Activated CD8-positive, alpha-beta memory T cell treated with anti-CD3 and anti-CD28 coated beads, Interleukin-2, amount 50 U/mL, for 24 hours (primary cell): ENCODE measurements at regions not wholly inside any gene's neighbourhood (a gene's known extent, or its start where the extent isn't known, plus 50 kb on each side); places are given as distances from the start of the nearest gene placed in this dataset.

ENCODE experiments used
- DNase-seq: peaks from one replicate; pipeline ENCODE4 v3.0.0-alpha.2; 2020; ENCODE audit errors: extremely low read depth

DNA sequence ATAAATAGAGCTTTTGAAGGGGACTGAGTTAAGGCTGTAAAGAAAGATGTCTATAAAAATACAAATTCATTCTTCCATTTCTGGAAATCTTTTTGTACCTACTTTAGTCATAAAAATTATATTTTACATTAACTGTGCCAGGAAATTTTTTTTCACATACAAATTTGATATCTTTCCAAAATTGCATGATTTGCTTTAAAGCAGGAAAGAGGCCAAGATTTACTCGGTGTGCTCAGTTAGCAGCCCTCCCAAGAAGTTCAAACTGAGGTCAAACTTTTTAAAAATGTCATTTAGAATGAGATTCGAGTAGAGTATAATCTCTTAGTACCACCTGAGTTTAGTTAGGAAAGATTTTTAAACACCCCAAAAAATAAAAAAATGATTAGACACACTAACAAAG is 173.2 kb upstream of the GRIP1 start:
- no peak for DNase-seq

DNA sequence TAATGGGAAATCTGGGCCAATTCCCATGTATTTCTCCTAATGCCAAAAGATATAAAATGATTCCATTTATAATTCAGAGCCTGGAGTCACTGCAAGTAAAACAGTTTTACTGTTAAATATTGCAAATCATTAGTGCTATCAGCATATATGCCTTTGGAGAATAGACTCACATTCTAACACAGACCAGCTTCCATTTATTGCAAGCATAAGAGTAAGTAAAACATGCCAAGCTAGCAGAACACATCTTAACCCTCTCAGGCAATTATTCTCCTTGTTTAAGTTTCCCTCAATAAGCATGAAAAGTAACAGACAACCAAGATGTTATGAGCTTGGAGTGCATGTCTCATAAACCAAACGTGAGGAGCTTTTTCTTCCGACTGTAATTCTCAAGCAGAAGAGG is 173.9 kb upstream of the GRIP1 start:
- no peak for DNase-seq

DNA sequence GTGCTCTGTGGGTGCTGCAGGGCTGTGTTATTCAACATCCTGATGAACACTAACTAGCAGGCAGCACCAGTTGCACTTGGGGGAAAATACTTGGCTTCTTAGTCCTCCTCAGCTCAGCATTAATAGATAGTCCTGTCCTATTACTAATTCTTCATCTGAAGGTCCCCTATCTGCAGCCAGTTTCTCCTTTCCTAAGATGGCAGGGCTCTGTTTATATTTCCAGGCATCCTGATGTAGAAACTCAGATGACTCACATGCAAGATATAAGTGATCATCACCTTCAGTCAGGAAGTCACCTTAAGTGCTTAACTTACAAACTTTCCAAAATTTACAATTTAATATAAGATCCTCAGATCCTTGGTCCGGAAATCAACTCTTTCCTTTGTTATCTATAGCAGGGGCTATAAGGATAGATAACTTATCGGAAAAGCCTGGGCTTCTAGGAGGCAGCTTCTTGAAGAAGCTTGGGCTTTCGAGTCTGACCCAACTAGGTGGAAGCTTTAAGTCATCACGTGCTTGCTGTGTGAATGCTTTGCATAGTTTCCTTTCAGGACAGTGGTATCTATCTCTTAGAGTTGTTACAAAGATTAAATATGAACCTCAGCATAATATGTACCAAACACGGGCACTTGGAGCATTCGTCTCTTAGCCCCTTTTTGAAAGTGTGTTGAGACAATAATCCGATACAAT is 181.0 kb upstream of the GRIP1 start:
- no peak for DNase-seq

DNA sequence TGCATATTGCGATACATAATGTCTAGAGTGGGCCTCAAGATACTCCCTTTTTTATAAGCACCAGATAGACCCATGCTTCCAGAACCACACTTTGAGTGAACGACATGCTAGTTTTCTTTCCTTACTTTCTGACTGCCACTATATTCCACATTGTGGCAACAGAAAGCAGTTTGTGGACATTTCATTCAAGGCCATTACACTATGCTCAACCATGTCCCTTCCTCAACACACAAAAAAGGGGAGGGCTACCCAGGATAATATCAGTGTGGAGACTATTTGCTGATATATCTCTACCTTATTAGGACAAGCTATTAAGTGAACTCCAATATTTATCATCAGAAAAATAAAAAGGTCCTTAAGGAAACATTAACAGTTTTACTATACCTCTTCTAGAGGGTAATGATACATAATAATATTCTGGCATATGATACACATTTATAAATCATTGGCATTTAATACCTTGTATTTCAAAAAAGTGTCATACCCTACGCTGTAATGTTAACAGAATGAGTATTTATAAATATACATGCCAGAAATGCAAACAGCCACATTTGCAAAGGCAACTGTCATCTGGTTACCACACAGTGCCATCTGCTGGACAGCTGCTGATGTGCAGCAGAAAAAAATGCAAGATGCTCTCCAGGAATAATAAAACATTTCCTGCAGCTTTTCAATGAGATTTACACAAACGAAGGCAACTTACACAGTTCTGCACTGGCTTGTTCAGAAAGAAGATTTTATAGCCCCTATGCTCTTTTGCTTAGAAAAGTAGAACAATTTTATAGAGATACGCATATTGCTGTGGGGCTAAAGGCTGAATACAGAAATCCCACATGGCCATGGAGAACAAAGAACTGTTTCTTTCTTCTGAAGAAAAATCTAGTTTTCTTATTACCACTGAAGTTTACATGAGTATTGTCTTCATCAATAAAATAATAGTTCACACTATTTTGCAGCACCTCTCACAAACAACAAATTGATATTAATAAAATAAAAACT is 182.2 kb upstream of the GRIP1 start:
- peak; percentile 33 for DNase-seq

DNA sequence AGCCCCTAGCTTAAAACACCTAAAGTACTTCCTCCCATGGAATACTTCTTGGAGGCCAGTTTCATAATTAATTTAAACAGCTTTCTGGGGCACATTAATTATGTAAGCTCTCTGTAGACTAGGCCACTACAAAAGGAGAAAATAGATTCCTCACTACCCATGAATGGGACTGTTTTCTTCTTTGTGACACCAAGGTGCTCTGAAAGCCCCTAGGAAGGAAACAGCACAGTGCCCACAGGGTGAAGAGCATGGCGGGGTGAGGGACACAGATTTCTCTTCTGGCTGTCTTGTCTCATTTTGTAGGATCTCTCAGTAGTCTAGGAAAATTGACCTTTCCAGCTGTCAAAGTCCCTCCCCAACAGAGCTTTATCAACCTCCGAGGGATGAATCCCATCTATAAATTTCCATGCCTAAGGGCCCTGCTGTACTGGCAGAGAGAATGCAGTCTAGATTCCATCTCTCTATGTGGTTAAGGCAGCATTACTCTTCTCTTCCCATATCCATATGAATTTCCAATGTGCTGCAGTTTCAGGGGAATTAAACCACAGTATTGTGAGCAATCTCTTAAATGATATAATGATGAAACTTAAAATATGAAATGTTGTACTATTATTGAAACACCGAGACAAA is 183.6 kb upstream of the GRIP1 start:
- no peak for DNase-seq

DNA sequence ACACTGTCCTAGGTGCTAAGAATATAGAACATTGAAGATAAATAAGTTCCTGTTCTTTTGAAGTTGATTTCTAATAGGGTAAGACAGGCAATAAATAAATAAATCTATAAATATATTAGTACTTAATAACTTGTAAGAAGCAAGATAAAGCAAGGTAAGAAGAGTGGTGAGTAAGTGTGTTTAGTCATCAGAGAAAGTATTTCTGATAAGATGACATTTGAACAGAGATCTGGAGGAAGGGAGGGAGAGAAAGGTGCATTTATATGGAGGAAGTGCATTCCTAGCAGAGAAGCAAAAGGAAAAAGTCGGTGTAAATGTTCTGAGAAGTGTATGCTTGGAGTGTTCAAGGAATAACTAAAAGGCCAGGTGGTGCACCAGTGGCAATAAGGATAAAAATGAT is 184.4 kb upstream of the GRIP1 start:
- no peak for DNase-seq

DNA sequence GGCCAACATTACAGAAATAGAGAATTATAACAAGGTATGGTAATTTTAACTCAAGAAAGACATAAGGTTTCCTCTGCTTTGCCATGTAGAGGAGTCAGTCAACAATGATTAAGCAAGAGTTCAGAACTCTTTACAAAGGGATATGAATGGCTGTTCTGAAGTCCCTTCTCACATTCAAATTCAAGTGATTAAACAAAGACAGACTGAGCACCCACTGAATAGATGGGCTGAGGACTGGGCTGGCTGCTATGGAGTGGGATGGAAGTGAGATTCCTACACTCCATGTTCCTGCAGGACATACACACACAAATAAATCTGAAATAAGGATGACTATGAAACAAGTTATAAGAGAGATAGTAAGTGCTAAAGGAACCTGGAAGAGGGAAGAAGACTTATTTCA is 199.0 kb upstream of the GRIP1 start:
- DNase-seq, result no peak

DNA sequence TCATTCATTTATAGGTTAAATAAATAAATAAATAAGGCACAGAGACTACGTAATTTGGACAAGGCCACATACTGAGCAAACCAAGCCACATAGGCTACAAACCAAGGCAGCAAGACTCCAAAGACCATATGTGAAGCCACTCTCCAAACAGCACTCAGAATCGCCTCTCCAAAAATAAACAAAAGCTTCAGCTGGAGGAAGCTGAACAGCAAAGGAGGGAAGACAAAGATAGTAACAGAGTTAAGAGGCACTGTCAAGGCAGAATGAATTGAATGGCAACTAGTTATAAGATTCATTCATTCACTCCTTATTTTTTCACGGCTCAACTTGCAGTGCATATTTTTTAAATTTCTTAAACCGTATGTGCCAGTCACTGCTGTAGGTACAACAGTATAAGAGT is 200.5 kb upstream of the GRIP1 start:
- no peak for DNase-seq

DNA sequence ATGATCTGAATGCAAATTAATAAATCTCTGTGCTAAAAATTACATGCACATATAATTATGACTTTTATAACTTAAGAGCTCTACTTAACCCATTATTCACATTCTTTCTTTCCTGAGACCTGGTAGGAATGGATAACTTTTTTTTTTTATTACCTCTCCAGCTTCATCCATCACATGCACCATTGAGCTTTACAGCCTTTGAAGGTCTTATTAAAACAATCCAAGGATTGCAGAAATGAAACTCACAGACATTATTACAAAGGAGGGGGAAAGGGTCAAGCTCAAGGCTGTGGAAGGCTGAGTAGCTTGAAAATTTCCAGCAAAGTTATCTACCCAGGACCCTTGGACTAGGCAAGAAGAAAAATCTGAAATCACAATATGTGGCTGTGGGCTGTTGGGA is 202.5 kb upstream of the GRIP1 start:
- no peak for DNase-seq

DNA sequence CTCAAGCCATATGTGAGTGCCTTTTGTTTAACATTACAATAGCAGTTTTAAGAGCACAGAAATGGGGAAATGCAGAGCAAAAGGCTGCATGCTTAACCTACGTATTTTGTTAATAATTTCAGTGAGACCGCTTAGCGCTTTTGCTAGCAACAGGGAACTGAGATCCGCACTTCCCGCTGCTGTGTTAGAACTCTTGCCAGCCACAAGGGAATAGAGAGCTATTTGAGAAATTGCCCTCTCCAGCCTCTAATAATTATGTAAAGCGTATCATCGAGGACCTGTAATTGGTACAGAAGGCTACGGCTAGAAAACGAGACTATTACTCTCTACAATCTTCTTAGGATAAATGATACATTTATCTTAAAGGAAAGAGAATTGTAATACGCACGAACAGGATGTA is 205.2 kb upstream of the GRIP1 start:
- DNase-seq, result no peak

DNA sequence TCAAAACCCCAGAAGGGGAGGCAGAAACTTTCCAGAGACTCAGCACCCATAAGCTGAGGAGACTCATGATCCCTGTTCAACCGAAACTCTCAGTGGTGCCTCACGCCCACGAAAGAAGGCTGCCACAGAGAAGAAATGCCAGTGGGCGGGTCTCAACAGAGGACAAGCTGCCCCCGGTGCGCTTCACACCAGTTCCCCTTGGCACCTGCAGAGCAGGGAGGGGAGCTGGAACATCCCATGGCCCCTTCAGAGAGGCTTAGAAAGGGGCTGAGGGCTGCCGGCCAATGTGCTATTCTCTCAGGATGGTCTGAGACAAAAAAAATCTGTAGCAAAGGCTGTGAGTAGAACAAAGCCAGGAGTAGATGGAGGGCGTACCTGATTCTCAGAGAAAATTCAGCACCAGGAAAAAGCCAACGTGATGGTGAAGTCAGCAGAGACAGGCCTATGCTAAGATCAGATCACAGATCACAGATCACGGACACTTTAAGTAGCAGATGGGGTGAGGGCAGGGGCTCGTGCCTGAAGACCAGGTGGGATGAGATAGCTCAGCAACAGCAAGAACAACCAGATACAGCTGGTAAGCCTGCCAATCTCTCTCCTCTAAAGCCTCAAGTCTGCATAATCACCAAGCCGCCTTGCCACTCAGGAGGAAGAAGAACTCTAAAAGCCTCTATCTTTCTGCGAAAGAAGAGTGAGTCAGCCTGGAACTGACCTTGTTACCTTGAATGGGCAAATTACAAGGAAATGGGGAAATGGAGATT is 206.4 kb upstream of the GRIP1 start:
- no peak for DNase-seq

DNA sequence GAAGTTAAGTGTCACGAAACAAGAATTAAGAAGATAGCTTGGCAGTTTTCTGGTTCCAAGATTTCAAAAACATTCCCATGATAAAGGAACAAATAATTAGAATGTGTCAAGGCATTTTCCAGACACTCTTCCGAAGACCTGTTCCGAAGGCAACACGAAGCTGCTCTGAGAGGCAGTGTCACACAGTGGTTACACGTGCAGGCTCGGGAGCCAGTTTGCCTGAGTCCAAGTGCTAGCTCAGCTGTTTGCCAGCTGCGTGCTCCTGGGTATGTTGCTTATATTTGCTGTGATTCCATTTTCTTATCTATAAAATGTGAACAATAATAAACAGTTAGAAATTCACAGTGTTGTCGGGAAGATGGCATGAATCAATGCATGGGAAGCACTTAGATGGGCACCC is 217.9 kb upstream of the GRIP1 start:
- no peak for DNase-seq

DNA sequence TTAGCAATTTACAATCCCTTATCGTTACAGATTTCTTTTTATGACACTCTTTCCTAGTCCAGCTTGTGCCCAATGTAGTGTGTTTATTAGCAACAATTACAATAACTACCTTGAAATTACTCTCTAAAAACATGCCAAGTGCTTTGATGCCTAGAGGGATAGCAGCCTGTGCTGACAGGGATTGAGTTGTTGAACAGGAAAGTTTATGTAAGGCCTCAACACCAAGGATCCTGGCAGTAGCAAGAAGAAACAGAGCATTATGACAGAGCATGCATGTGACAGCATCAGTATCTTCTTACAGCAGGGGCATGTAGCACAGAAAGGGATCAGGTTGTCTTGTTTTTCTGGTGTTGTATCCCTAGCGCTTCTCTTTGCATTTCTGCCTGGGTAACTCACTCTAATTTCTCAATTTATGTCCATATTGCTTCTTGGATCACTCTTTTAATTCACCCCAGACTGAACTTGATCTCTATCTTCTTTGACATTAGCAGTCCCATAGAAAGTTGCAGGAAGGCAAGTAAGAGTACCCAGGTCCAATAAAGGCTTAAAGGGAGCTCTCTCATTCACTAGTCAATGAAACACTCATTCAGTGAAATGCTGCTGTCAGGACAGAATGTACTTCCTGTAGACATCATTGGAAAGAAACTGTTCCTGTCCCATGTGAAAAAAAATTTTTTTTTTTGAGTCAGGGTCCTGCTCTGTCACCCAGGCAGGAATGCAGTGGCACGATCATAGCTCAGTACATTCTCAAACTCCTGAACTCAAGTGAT is 220.0 kb upstream of the GRIP1 start:
- DNase-seq, result no peak

DNA sequence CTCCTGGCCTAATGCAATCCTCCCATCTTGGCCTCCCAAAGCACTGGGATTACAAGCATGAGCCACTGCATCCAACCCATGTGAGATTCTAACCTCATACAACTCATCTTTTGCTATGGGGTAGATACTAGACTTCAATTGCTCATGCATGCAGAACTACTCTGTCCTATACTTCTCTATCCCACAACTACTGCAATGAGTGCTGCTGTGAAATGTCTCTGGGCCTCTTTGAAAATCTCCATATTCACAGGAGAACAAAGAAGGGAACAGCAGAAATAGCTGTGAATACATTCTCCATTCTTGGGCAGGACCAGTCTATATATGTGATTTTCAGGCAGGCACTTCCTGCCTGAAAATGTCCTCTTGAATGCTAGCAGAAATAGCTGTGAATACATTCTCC is 220.7 kb upstream of the GRIP1 start:
- no peak for DNase-seq

DNA sequence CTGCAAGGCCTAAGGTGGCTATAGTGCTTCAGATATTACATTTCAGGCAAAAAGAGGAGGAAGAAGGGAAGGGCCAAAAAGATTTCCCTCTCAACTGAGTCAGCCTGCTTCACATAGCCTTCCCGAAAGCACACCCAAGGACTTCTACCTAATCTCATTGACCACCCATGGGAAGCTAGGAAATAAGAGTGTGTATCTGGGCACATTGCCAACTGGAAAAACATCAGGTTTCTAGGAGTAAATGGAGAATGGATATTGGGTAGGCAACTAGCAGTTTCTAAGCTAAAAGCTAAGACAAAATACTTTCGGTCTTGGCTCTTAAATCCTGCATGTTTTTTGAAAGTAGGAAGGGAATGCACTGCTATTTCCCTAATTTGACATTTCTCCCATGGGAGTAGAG is 221.7 kb upstream of the GRIP1 start:
- DNase-seq, result no peak

DNA sequence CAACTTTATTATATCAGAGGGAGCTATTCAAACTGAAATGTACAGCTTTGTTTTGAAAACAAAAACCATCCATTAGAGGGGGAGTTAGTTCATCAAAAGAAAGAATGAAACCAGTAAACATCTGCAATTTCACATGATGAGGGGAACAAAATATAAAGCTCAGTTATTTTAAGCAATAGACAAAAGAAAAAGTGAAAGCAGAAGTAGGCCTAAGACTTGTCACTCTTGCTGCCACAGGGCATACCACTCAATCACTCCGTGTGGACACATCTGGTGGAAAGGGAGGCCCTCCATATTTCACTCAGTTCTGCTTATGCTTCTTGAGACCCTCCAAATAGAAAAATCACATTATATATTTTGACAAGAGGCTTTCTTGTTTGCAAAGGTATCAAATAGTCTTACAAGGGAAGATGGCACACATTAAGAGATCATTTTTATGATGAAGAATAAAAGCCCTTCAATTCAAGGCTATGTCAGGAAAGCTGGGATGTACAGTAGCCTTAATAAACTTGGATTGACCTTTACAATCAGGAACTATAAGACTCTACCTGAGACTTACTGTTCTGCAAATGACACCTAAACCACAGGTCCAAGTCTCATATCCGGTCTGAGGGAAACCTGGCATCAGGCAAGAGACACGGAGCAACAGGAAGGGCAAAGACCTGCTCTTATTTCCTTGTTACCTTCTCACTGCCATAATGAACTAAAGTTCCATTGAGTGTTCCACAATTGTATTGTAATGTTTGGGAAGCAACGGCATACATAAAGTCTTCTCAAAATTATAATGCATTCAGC is 222.5 kb upstream of the GRIP1 start:
- no peak for DNase-seq

DNA sequence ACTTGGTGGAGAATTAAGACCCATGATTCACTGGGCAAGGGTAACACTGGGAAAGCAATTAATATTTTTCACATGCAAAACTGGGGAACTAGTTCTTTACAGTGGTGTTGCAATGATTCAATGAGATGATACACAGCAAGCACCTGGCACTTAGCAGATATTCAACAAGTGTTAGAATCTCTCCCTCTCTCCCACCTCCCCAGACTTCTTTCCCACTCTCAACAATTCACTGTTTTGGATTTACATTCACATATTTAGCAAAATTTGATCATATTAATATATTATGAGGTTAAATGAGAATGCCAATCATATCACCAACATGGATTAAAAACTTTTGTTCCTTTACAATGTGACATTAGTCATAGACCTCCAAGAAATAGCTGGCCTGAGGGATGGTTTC is 223.1 kb upstream of the GRIP1 start:
- DNase-seq, result no peak

DNA sequence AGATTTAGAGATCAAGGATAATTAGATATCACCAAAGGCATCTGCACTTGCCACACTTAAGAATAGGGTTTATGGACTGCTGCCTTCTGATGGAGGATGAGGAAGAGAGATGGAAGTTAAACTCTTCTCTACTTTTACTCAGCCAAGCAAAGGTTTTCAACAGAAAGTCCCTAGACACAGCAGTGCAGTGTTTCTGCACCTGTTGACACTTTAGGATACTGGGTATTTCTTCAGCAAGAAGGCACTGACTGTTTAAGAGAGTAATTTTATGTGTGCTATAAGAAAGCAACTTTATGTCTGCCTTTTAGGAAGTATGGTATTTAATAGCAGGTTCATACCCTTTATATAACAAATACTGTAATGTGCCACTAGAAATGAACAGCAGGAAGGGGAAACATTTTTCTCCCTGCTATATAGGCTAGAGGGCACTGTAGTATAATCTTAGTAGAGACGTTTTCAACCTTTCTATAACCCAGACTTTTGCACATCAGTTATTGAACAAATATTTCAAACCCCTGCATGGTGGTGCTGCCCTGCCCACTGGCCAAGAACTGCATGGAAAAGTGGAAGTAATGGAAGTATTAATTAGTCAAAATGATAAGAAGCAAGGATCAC is 225.0 kb upstream of the GRIP1 start:
- no peak for DNase-seq

DNA sequence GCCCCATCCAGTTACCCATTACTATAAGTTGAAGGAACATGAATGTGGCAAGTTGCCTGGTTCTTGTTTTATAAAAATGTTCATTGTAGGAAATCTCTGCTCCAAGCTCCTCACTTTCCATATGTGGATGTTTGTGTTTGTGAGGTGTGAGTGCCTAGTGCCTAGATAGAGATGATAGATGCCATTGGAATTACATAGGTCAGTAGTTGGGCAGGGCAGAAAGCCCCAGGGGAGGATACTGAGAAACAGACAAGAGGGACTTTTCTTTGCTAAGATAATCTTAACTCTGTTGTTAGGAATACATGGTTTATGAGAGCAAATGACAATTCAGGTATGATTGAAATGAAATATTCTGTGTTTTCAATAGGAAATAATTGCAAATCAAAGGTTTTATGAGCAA is 226.3 kb upstream of the GRIP1 start:
- DNase-seq, result no peak

DNA sequence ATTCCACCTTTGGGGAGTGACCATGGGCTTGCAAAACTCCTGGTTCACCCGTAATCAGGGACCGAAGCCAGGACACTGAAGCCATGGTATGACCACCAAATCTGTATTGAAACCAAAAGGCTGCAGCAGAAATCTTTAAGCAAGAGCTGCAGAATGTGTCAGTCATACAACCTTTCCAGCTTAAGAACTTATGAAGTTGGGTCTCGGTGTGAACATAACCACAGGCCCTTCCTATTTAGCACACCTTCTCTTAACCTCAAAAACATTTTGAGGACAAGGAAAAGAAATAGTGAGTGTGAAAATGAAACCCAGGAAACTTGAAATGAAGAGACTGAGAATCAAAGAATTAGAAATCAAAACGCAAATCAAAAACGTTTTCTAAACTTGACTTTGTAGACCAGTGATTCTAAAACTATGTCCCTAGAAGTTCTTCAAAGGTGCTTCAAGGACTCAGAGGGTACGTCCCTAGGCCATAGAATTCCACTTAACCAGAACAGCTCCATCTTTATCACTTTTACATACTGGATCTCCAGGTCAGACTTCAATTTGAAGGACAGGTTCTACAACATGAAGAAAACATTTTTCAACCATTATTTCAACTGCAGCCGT is 231.6 kb upstream of the GRIP1 start:
- no peak for DNase-seq
